Activated CD4-positive, alpha-beta T cell treated with anti-CD3 and anti-CD28 coated beads for 48 hours (primary cell): ENCODE measurements at regions not wholly inside any gene's neighbourhood (a gene's known extent, or its start where the extent isn't known, plus 50 kb on each side); places are given as distances from the start of the nearest gene placed in this dataset.
A peak's percentile ranks its signal among the peaks of the same experiment; 100 is the strongest.
"Not testable (repeated sequence)": the region's sequence is repeated elsewhere in the genome, so short reads cannot be mapped to it uniquely, and the experiment has no call there.

Experiments used
- DNase-seq: peaks from one replicate; pipeline ENCODE4 v3.0.0-alpha.2; 2020

DNA sequence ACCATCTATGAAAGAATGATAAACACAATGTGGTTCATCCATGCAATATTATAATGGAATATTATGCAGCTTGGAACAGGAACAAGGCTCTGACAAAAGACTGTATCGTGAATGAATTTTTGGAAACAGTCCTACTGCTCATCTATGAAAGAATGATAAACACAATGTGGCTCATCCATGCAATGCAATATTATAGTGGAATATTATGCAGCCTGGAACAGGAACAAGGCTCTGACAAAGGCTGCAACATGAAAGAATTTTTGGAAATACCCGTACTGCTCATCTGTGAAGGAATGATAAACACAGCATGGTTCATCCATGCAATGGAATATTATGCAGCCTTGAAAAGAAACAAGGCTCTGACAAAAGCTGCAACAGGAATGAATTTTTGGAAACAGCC lies 158.8 kb downstream of the CRLF2 start:
- DNase-seq: not testable (repeated sequence)

DNA sequence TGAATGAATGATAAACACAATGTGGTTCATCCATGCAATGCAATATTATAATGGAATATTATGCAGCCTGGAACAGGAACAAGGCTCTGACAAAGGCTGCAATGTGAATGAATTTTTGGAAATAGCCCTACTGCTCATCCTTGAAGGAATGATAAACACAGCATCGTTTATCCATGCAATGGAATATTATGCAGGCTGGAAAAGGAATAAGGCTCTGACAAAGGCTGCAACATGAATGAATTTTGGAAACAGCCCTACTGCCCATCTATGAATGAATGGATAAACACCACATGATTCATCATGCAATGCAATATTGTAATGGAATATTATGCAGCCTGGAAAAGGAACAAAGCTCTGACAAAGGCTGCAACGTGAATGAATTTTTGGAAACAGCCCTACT lies 159.4 kb downstream of the CRLF2 start:
- DNase-seq: no peak

DNA sequence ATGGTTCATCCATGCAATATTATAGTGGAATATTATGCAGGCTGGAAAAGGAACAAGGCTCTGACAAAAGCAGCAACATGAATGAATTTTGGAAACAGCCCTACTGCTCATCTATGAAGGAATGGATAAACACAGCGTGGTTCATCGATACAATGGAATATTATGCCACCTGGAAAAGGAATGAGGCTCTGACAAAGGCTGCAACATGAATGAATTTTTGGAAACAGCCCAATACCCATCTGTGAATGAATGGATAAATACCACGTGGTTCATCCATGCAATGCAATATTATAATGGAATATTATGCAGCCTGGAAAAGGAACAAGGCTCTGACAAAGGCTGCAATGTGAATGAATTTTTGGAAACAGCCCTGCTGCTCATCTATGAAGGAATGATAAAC lies 160.4 kb downstream of the CRLF2 start:
- no peak for DNase-seq

DNA sequence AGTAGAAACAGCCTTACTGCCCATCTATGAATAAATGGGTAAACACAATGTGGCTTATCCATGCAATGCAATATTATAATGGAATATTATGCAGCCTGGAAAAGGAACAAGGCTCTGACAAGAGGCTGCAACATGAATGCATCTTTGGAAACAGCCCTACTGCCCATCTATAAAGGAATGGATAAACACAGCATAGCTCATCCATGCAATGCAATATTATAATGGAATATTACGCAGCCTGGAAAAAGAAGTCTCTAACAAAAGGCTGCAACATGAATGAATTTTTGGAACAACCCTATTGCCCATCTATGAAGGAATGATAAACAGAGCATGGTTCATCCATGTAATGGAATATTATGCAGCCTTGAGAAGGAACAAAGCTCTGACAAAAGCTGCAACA lies 161.0 kb downstream of the CRLF2 start:
- no peak for DNase-seq

DNA sequence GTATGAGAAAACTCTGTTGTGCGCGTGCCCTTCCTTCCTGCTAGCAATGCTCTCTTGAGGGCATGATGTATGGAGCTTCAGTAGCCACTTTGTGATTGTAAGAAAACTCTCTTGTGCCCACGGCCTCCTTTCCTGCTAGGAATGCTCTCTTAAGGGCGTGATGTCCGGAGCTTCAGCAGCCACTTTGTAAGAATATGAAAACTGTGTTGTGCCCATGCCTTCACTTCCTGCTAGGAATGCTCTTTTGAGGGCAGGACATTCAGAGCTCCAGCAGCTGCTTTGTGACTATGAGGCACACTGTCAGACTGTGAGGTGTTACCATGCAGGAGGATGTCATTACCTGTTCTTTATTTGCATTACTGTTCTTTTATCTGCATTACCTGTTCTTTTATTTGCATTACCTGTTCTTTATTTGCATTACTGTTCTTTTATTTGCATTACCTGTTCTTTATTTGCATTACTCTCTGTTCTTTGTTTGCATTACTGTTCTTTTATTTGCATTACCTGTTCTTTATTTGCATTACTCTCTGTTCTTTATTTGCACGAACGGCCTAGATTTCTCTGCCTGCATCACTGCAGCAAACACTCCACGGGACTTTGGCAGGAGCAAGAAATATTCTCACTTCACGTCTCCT lies 166.7 kb downstream of the CRLF2 start:
- DNase-seq: no peak

DNA sequence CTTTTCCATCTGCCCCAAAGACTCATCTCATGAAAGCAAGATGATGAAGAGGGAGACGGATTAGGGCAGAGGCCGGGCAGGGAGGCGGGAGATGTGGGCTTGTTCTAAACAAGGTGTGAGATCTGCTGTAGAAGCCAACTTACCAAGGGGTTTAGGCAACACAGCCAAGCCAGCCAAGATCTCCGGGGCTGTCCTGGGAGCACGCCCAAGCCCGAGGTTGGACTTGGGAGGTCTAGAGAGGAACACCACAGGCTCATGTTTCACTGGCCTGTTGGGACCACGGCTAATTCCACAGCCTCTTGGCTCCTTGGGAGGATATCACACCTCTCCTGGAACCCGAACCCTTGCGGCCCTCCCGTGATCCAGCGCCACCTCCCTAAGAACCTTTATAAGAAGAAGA lies 171.4 kb downstream of the CRLF2 start:
- DNase-seq: no peak

DNA sequence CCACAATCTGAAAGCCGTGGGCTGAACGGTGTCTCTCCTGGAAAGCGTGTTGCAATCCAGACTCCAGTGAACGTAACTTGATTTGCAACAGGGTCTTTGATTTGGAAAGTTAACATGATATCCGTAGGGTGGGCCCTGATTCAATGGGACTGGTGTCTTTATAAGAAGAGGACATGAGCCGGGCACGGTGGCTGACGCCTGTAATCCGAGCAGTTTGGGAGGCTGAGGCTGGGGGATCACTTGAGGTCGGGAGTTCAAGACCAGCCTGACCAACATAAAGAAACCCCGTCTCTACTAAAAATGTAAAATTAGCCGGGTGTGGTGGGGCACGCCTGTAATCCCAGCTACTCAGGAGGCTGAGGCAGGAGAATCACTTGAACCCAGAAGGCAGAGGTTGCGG lies 176.5 kb downstream of the CRLF2 start:
- not testable (repeated sequence) for DNase-seq

DNA sequence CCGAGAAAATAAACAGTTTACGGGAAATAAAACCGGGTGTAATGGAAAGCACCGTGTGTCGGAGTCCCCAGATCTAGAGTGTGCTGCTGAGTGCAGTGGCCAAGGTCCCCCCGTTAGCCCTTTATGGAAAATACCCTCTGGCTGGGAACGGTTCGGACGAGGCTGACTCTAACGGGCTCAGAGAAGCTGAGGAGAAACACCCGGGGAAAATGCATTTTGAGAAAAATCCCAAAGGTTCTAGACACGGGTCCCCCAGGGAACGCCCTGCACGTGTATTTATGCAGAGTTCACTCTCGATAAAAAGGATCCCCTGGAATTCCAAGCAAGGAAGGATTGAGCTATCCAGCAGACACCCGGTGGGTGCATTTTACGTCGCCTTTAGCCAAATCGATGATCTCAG lies 177.2 kb downstream of the CRLF2 start:
- DNase-seq: no peak

DNA sequence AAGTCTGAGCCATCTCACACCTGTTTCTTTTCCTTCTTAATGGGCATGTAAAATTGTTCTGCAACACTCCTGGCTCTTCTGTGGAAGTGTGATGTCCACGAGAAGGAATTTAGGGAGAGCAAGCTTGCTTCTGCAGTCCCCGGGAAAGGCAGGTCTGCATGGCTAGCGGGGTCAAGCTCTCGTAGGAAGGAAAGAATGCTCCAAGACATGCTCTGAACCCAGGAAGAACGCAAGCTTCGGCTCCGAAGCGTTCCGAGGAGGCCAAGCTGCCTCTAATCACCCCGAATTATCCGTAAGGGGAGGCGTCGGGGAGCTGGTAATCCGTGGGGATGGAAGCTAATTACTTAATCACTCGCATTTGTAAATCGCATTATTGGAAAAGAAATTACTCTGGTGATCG lies 177.7 kb downstream of the CRLF2 start:
- no peak for DNase-seq

DNA sequence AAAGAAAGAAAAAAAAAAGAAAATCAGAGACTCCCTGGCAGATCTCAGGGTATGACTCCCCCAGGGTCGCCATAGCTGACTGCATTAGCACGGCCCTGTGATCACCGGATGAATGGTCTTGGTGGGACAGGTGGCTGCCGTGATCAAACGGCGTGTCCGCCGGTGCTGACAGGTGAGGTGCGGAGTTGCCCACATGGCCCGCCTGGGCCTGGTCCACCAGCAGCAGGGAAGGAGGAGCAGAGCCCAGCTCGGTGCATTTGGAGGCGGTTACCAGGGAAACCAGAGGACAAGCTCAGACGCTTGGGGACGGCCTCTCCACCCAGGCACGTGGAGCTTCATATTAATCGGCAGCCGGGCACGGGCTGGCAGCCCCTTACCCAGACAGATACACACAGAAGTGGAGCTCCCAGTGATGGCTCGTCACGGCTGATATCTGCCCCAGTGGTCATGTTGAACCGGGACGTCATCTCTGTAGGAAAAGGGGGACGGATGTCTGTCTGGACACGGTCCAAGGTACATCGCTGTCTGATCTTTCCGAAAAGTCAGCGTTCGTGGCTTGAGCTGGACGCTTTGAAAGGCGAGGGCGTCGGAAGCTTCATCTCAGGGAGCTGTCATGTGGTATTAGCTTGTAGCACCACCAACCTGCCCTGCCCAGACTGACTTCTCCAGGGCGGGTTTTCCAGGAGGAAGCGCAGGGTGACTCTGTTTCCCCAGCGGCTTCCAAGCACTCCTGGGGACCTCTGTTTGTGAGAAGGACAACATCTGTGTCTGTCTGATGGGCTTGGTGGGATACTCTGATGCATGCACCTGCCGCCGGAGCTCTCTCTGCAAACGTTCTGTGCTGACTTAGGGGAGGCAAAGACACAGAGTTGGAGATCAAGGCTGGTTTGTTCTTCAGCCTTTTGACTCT lies 180.7 kb downstream of the CRLF2 start:
- DNase-seq: no peak

DNA sequence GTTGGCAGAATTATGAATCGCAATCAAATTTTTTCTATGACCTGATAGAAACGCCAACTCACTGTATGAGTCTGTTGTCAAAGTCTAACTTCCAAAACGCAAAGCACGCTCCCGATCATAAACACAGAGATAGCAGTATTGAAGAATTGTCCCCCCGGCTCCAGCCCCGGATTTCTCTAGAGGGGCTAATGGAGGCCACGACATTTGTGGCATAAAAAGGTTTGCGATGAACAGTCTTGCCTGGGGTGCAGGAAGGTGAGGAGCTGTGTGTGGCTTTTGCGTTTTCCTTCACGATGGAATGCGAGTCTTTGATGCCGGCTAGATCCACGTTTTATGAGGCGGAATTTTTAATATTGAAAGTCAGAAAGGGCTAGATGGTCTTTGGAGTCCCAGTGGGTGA lies 183.0 kb downstream of the CRLF2 start:
- DNase-seq: no peak

DNA sequence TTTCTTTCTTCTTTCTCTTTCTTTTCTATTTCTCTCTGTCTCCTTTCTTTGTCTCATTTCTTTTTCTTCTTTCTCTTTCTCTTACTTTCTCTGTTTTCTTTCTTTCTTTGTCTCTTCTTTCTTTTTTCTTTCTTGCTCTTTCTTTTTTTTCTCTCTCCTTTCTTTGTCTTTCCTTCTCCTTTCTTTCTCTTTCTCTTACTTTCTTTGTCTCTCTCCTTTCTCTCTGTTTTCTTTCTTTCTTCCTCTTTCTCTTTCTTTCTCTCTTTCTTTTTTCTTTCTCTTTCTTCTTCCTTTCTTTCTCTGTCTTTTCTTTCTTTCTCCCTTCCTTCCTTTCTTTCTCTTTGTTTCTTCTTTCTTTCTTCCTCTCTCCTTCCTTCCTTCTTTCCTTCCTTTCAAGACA lies 184.8 kb downstream of the CRLF2 start:
- no peak for DNase-seq

DNA sequence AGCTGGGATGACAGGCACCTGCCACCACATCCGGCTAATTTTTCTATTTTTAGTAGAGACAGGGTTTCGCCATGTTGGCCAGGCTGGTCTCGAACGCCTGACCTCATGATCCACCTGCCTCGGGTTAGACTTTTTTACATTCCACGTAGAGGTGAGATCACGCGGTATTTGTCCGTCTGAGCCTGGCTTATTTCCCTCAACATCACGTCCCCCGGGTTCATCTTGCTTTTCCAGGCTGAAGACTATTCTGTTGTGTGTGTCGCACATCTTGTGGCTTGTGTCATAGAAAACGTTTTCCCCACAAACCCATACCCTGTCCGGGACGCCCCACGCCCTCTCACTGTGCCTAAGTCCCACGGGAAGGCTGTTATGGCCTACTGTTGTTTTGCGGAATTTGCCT lies 185.3 kb downstream of the CRLF2 start:
- peak; percentile 16 for DNase-seq

DNA sequence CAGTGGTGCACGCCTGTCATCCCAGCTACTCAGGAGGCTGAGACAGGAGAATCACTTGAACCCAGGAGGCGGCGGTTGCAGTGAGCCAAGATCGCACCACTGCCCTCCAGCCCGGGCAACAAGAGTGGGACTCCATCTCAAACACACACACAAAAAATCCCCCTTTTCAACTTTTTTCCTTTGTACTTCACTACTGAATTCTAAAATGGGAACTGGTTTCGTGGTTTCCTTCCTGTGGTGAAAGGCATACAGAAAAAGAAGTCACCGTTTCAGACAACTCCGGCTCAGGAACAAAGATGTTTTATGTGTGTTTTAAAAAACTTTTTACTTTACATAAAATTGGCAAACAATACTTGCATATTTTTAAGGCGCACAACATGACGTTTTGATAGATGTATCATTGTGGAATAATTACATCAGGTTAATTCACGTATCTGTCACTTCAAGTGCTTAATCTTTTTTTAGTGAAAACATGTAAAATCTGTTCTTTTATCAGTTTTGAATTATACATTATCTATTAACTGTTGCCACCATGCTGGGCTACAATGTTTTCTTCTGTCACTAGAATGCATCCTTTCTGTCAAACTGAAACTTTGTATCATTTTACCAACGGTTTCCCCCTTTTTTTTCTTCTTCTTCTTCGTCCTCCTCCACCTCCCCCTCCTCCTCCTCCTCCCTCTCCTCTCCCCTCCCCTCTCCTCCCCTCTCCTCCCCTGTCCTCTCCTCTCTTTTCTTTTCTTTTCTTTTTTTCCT lies 186.0 kb downstream of the CRLF2 start:
- no peak for DNase-seq

DNA sequence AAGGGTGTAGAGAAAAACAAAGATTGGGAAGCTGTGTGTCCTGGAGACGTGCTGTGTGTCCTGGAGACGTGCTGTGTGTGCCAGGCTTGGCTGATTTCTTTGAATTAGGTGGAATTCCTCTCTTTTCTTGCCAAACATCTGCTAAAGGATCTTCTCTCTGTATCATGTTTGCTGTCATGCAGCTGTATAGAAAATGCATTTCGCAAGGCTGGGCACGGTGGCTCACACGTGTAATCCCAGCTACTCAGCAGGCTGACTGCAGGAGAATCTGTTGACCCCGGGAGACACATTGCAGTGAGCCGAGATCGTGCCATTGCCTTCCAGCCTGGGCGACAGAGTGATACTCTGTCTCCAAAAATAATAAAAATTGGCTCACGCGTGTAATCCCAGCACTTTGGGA lies 187.0 kb downstream of the CRLF2 start:
- no peak for DNase-seq

DNA sequence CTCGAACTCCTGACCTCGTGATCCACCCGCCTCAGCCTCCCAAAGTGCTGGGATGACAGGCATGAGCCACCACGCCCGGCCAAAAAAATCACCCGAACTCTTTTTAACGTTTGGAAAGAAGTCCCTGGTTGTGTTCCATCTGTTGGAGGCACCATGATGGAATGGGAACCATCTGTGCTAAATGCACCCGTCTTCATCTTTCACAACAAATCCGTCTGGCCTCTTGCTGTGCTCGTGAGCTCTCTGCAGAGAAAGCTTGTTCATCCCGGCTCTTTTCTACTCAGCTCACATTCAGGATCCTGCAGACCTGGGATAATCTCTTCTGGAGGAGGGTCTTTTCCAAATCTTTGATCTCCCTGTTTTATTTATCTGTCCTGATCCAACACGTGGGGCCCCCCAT lies 188.8 kb downstream of the CRLF2 start:
- DNase-seq: no peak

DNA sequence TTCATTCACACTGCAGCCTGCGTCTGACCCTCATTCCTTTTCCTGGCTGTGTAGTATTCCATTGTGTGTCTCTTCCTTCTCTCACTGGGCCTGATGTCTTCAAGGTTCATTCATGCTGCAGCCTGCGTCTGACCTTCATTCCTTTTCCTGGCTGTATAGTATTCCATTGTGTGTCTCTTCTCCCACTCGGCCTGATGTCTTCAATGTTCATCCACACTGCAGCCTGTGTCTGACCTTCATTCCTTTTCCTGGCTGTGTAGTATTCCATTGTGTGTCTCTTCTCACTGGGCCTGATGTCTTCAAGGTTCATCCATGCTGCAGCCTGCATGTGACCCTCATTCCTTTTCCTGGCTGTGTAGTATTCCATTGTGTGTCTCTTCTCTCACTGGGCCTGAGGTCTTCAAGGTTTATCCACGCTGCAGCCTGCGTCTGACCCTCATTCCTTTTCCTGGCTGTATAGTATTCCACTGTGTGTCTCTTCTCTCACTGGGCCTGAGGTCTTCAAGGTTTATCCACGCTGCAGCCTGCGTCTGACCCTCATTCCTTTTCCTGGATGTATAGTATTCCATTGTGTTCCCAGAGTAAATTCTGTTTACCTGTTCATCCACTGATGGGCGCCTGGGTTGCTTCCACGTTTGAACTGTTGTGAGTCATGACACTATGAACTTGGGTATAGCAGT lies 191.0 kb downstream of the CRLF2 start:
- DNase-seq: not testable (repeated sequence)

DNA sequence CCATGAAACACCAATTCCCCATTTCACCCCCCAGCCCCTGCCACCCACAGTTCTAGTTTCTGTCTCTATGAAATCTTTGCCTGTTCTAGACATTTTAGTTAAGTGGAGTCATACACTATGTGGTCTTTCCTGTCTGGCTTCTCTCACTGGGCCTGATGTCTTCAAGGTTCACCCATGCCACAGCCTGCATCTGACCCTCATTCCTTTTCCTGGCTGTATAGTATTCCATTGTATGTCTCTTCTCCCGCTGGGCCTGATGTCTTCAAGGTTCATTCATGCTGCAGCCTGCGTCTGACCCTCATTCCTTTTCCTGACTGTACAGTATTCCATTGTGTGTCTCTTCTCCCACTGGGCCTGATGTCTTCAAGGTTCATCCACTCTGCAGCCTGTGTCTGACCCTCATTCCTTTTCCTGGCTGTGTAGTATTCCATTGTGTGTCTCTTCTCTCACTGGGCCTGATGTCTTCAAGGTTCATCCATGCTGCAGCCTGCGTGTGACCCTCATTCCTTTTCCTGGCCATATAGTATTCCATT lies 191.7 kb downstream of the CRLF2 start:
- no peak for DNase-seq

DNA sequence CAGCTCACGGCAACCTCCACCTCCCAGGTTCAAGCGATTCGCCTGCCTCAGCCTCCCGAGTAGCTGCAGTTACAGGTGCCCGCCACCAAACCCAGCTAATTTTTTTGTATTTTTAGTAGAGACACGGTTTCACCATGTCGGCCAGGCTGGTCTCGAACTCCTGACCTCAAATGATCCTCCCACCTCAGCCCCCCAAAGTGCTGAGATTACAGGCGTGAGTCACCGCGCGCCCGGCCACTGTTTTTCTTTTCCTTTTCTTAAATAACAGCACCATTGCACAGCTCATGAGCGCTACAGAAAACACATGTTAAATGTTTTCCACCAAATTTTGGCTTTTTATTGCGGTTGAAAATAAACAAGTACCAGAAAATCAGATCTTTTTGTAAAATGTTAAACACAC lies 195.5 kb downstream of the CRLF2 start:
- DNase-seq: not testable (repeated sequence)

DNA sequence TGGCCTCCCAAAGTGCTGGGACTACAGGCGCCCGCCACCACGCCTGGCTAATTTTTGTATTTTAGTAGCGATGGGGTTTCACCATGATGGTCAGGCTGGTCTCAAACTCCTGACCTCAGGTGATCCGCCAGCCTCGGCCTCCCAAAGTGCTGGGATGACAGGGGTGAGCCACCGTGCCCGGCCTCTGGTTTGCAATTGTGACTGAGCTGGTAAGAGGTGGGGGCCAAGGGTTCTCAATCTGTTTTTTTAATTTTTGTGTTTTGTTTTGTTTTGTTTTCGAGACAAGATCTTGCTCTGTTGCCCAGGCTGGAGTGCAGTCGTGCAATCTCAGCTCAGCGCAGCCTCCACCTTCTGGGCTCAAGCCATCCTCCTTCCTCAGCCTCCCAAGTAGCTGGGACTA lies 196.2 kb downstream of the CRLF2 start:
- DNase-seq: not testable (repeated sequence)

DNA sequence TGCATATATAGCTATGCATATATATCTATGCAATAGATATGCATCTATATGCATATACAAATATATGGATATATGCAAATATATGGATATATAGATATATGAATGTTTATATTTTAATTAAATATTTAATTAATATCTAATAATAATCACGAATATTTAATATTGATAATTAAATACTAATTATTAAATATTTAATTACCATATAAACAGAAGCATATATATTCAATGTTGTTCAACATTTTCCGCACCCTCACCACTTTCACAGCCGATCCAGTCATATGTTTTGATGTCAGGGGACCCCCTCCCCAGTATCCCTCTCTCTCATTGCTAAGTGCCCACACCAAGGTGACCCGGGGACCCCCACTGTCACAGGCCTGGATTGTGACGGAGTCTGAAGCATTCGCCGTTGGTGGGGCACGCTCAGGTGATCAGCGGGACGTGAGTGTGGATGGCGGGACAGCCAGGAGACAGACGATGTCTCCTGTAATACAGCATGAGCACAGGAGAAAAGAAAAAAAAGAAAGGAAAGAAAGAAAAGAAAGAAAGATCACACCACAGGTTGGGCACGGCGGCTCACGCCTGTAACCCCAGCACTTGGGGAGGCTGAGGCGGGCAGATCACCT lies 199.7 kb downstream of the CRLF2 start:
- no peak for DNase-seq

DNA sequence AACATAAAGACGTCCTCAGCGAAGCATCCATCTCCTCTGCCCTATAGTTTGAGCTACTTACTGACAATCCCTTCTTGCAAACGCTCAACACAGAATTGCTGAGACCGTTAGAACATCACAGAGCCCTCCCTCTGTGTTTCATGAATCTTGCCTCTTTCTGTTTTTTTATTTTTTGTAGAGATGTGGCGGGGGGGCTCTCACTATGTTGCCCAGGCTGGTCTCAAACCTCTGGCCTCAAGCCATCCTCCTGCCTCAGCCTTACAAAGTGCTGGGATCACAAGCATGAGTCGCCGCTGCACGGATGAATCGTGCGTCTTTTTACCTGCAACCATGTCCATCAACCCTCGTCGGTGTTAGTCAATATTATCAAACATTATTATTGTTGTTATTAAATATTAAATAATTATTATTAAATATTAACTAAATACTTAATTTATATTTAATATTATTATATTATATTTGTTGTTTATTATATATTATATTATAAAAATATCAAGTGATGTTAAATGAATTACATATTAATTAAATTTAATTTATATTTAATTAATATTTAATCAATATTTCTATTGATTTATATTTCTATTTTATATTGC lies 200.7 kb downstream of the CRLF2 start:
- DNase-seq: peak; percentile 26
